Fibroblast of peridontal ligament (primary cell): ENCODE measurements at regions not wholly inside any gene's neighbourhood (a gene's known extent, or its start where the extent isn't known, plus 50 kb on each side); places are given as distances from the start of the nearest gene placed in this dataset.
"Not testable (repeated sequence)": the region's sequence is repeated elsewhere in the genome, so short reads cannot be mapped to it uniquely, and the experiment has no call there.

Experiments used
- DNase-seq: peaks from one replicate; pipeline ENCODE4 v3.0.0-alpha.2; 2010; ENCODE audit errors: extremely low read depth

GRCh38 chr11:15653191-15653710, 538.5 kb downstream of the INSC start:
- no peak for DNase-seq

- no peak for DNase-seq
These were observed 539.7 kb downstream of the INSC start for GRCh38 chr11:15654451-15654850.

DNA sequence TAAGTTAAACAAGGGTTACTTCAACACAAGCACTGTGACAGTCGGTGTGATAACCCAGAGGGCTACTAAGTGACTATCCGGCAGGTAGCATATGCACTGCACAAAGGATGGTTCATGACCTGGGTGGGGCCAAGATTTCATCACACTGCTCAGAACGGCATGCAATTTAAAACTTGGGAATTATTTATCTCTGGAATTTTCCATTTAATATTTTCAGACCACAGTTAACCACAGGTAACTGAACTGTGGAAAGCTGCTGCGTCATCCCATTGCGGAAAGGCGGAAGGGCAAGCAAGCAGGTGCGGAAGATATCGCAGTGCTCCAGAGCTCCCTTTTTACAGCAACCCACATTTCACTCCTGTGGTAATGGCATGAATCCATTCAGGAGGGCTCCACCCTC, 540.8 kb downstream of the INSC start:
- DNase-seq, result no peak

DNA sequence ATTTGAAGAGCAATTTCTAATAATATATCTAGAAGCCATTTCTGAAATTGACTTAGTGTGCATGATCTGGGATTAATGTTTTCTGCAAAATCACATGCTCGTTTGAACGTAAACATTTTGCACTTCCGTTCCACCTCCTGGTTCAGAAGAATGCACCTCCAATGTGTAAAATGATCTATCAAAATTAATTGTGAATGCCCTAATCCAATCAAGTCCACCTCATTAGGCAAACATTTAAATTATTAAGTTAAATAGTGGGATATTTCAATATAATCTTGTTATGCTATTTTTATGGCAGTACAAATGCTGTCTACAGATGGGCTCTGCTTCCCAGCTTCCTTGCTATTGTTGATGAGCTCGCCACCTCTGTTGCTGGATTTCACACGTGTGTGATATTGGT, 542.5 kb downstream of the INSC start:
- no peak for DNase-seq

- DNase-seq, result no peak
These were observed 545.8 kb downstream of the INSC start for GRCh38 chr11:15660496-15660895.

GRCh38 chr11:15662285-15662684, 547.6 kb downstream of the INSC start:
- DNase-seq, result no peak

GRCh38 chr11:15663777-15664218, 549.1 kb downstream of the INSC start:
- no peak for DNase-seq

GRCh38 chr11:15665368-15665871, 550.7 kb downstream of the INSC start:
- no peak for DNase-seq

GRCh38 chr11:15667127-15667725, 552.5 kb downstream of the INSC start:
- no peak for DNase-seq

DNA sequence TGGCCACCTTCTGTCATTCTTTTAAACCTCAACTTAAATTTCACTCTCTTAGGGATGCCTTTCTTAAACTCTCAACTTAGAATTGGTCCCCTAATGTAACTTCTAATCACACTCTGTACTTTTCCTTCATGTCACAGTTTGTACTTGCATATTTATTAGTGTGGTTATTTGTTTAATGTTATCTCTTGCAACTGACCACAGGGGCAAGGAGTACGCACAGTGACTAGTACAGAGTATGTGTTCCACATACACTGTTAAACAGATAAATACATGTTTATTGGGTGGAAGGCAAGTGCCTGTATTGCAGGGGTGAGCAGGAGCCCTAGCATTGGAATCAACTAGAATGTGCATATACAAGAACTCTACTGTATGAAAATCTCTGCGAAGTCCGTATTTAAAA, 554.0 kb downstream of the INSC start:
- no peak for DNase-seq

- no peak for DNase-seq
These were observed 555.9 kb downstream of the INSC start for GRCh38 chr11:15670520-15671070.

DNA sequence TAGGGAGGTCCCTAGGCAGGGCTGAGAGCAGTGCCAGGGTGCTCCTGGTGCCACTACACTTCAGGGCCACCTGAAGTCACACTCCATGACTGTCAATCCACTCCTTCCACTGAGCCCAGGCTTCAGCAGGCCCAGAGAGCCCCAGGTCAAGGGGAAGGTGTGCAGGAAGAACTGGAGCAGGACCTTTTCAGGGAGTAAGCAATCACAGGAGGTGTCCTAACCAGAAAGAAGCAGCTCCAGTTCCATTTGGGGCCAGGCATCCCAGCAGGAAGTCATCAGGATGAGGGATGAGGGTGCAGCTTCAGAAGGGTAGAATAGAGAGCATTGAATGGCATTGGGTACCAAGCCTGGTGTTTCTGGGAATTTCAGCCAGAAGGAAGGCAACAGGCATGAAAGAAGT, 556.5 kb downstream of the INSC start:
- no peak for DNase-seq

- no peak for DNase-seq
These were observed 558.1 kb downstream of the INSC start for GRCh38 chr11:15672825-15673224.

GRCh38 chr11:15673408-15673831, 558.7 kb downstream of the INSC start:
- DNase-seq, result no peak

- no peak for DNase-seq
These were observed 560.0 kb downstream of the INSC start for GRCh38 chr11:15674756-15675155.

- peak; percentile 4 for DNase-seq
These were observed 561.0 kb downstream of the INSC start for GRCh38 chr11:15675683-15676082.

- DNase-seq, result no peak
These were observed 562.5 kb downstream of the INSC start for GRCh38 chr11:15677181-15677580.

DNA sequence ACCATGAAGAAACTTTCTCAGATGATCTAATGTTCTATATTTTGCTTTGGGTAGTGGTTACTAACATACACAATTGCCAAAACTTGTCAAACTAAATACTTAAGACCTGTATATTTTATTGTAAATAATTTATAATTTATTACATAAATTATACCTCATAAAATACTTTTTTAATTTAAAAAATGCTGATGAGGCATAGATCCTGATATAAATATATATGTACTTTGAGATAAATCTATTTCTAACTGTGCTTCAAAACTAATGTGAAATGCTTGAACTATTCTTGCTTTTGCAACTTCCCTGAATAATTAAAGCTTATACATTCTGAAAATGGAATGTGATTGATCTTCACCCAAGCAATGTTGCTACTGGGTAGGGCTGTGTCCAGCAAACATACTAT, 568.8 kb downstream of the INSC start:
- DNase-seq, result no peak

- no peak for DNase-seq
These were observed 570.6 kb downstream of the INSC start for GRCh38 chr11:15685306-15685705.

- not testable (repeated sequence) for DNase-seq
These were observed 571.5 kb downstream of the INSC start for GRCh38 chr11:15686259-15686658.

GRCh38 chr11:15687342-15687741, 572.6 kb downstream of the INSC start:
- no peak for DNase-seq

DNA sequence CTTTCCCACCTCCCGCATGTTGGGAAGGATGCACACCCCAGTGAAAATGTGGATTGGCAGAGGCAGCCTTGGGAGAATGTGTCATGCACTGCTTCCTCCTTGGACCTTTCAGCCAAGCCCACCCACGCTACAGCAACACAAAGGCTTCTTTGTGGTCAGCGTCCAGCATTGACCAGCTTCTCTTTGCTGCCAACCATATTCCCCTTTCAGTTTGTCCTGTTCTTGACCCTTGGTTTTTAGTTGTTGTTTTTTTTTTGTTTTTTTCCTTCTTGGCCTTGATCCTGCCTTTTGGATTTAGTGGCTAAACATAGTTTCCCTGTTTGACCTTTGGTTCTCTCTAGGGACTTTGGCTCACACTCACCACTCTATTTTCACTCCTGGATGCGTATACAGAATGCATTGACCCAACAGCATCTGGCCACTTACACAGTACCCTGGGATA, 573.6 kb downstream of the INSC start:
- no peak for DNase-seq

DNA sequence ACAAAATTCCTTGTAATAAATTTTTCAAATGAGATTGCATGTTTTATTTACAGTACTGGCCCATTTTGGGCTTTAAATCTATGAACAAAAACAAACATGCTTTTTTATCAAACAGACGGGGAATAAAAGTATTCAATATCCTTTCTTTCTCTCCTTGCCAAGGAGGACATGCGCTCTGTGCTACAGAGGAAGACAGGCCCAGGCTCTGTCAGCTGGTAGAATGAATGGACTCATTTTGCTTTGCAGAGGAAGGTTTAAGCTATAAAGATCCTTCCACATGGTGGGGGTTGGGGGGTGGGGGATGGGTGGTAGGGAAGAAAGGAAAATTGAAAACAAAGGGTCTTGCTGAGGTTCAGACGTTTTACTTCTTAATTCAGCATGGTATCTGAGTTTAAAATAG, 575.6 kb downstream of the INSC start:
- DNase-seq, result no peak
